Chondrocyte (in vitro differentiated cells): ENCODE measurements at regions not wholly inside any gene's neighbourhood (a gene's known extent, or its start where the extent isn't known, plus 50 kb on each side); places are given as distances from the start of the nearest gene placed in this dataset.

ENCODE experiments used
- DNase-seq: peaks from one replicate; pipeline ENCODE4 v3.0.0; 2021; ENCODE audit warnings: mixed read lengths, low spot score
- H3K27ac Mint-ChIP-seq: one replicate; pipeline ENCODE4 v1.8.0; 2021; ENCODE audit warnings: mild to moderate bottlenecking, moderate library complexity, mixed read lengths; ENCODE audit not compliant: unreplicated experiment
- H3K27me3 Mint-ChIP-seq: 2 replicates; pipeline ENCODE4 v1.8.0; 2021; ENCODE audit warnings: low read depth, mixed read lengths
- H3K36me3 Mint-ChIP-seq: 2 replicates; pipeline ENCODE4 v1.8.0; 2021; ENCODE audit warnings: low read depth, mixed read lengths
- H3K4me1 Mint-ChIP-seq: 2 replicates; pipeline ENCODE4 v1.8.0; 2021; ENCODE audit warnings: low read depth, mild to moderate bottlenecking, mixed read lengths
- H3K4me3 Mint-ChIP-seq: one replicate; pipeline ENCODE4 v1.8.0; 2021; ENCODE audit warnings: mild to moderate bottlenecking, moderate library complexity, mixed read lengths; ENCODE audit not compliant: unreplicated experiment
- H3K9me3 Mint-ChIP-seq: 2 replicates; pipeline ENCODE4 v1.8.0; 2021; ENCODE audit warnings: low read depth, mixed read lengths
- CTCF ChIP-seq: fragments of 200-600 bp; sonication (generic); IDR thresholded peaks from 2 replicates; pipeline ENCODE4 v1.5.0; 2021; ENCODE audit warnings: antibody characterized with exemption, mild to moderate bottlenecking, moderate library complexity

DNA sequence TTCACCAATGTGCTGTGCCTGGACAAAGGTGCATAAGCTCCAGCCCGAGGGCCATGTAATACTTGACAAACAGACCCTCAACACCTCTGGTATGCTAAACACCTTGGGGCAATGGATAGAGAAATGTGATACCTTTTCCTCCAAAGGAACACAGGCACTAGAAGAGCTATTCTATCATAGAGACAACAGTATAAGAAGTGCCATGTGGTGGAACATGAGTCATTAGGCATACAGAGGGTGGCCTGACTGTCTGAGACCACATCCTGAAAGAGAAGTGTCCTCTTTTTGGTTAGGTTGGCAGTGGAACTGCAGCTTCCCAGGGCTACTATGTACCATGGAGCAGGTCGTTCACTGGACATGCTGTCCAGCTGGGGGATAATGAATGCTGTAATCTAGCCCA is 153.9 kb downstream of the INSIG2 start:
- Mint-ChIP-seq H3K36me3 (no peaks in the 10 kb centered on the region), H3K9me3 (peaks cover 4% of the 10 kb centered on the region), H3K27ac (no peak overlapping the region), H3K27me3 (peaks cover 18% of the 10 kb centered on the region), H3K4me1 (no peaks in the 10 kb centered on the region), H3K4me3 (no peak overlapping the region)
- no peak for TF ChIP-seq CTCF
- no peak for DNase-seq

- H3K27me3 Mint-ChIP-seq = peaks cover 14% of the 10 kb centered on the region
- no peak for TF ChIP-seq CTCF
- H3K36me3 Mint-ChIP-seq = no peaks in the 10 kb centered on the region
- H3K4me3 Mint-ChIP-seq = no peak overlapping the region
- H3K4me1 Mint-ChIP-seq = no peaks in the 10 kb centered on the region
- no peak for DNase-seq
- peaks cover 4% of the 10 kb centered on the region for H3K9me3 Mint-ChIP-seq
- no peak overlapping the region for H3K27ac Mint-ChIP-seq
These were observed 152.9 kb downstream of the INSIG2 start for GRCh38 chr2:118241128-118241527.

DNA sequence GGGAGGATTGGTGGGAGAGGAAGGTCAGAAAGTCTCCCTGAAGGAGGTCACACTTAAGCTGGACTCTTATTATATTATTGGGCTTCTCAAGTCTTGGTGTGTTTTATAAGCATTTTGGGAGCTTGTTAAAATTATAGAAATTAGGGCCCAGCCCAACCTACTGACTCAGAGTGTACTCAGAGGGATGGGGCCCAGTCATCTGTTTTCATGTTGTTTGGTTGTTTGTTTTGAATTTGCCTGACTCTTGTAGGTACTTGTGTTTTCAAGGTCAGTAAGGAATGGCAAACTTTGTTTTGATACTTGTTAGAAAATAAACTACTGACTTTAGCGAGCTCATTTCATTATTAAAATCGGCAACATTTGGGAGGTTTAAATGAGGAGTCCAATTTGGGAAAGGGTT is 152.0 kb downstream of the INSIG2 start:
- H3K27ac Mint-ChIP-seq = no peak overlapping the region

GRCh38 chr2:118239284-118239683 is 151.0 kb downstream of the INSIG2 start:
- H3K36me3 Mint-ChIP-seq = no peaks in the 10 kb centered on the region
- H3K4me1 Mint-ChIP-seq = no peaks in the 10 kb centered on the region
- H3K27ac Mint-ChIP-seq = no peak overlapping the region
- TF ChIP-seq CTCF = no peak
- H3K4me3 Mint-ChIP-seq = no peak overlapping the region
- DNase-seq = no peak
- peaks cover 18% of the 10 kb centered on the region for H3K27me3 Mint-ChIP-seq
- H3K9me3 Mint-ChIP-seq = peaks cover 4% of the 10 kb centered on the region

More for the DNA sequence above, 152.0 kb downstream of the INSIG2 start:
- H3K4me1 Mint-ChIP-seq = no peaks in the 10 kb centered on the region
- TF ChIP-seq CTCF = no peak
- no peak overlapping the region for H3K4me3 Mint-ChIP-seq
- peaks cover 21% of the 10 kb centered on the region for H3K27me3 Mint-ChIP-seq
- H3K36me3 Mint-ChIP-seq = no peaks in the 10 kb centered on the region
- H3K9me3 Mint-ChIP-seq = peaks cover 4% of the 10 kb centered on the region
- no peak for DNase-seq

- no peak overlapping the region for H3K27ac Mint-ChIP-seq
- no peak for TF ChIP-seq CTCF
- peaks cover 29% of the 10 kb centered on the region for H3K27me3 Mint-ChIP-seq
- H3K36me3 Mint-ChIP-seq = no peaks in the 10 kb centered on the region
- no peaks in the 10 kb centered on the region for H3K4me1 Mint-ChIP-seq
- no peak for DNase-seq
- peaks cover 4% of the 10 kb centered on the region for H3K9me3 Mint-ChIP-seq
- no peak overlapping the region for H3K4me3 Mint-ChIP-seq
These were observed 149.2 kb downstream of the INSIG2 start for GRCh38 chr2:118237451-118237850.
